ENCODE measurements at regions not wholly inside any gene's neighbourhood (a gene's known extent, or its start where the extent isn't known, plus 50 kb on each side); places are given as distances from the start of the nearest gene placed in this dataset.

GRCh38 chr6:11290027-11290426, 57.6 kb upstream of the NEDD9 start:
- no peak for TF ChIP-seq CTCF (IDR thresholded peaks at IDR 0.05; ENCODE audit: low read length)
- TF ChIP-seq EZH2 (optimal IDR thresholded peaks at IDR 0.05; ENCODE audit: low read depth, low read length), result no peak
- no peak for TF ChIP-seq EZH2phosphoT487 (IDR thresholded peaks at IDR 0.05; ENCODE audit: low read length)
